ENCODE measurements at regions not wholly inside any gene's neighbourhood (a gene's known extent, or its start where the extent isn't known, plus 50 kb on each side); places are given as distances from the start of the nearest gene placed in this dataset.

DNA sequence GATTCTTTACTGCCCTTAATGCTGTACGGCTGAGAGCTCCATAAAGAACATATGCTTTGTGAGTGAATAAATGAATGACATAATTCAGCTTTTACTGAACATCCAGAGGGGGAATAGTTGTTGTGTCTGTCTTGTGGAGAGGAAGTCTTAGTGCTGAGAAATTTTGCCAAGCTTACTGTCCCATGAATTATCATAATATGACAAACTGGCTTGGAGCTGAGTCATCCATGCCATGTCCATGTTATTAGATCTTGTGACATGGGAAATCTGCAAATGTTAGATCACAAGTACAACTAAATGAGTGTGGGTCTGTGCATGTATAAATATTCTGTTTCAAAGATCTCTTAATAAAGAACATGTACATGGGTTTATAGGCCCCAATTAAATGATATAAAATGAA is 350.4 kb downstream of the BMP4 start:
- no peak for ATAC-seq

- no peak for ATAC-seq
Measured at GRCh38 chr14:53605562-53605961, 351.1 kb downstream of the BMP4 start.

- no peak for ATAC-seq
Measured at GRCh38 chr14:53603994-53604393, 352.6 kb downstream of the BMP4 start.

DNA sequence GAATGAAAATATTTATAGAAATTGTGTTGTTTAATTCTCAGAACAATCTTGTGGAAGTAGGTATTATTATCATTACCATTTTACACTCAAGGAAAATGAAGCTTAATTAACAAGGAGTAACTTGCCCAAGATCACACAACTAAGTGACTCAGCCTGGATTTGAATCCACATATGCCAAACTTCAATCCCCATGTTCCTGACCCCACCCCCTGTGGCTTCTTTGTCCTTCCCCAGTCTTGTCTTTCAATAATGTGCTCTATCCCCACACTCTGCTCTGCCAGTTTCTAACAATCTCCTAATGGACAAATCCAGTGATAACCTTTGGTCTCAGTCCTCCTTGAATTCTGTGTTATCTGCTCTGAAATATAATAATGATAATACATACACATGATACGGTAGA is 355.2 kb downstream of the BMP4 start:
- ATAC-seq = peak; percentile 57

DNA sequence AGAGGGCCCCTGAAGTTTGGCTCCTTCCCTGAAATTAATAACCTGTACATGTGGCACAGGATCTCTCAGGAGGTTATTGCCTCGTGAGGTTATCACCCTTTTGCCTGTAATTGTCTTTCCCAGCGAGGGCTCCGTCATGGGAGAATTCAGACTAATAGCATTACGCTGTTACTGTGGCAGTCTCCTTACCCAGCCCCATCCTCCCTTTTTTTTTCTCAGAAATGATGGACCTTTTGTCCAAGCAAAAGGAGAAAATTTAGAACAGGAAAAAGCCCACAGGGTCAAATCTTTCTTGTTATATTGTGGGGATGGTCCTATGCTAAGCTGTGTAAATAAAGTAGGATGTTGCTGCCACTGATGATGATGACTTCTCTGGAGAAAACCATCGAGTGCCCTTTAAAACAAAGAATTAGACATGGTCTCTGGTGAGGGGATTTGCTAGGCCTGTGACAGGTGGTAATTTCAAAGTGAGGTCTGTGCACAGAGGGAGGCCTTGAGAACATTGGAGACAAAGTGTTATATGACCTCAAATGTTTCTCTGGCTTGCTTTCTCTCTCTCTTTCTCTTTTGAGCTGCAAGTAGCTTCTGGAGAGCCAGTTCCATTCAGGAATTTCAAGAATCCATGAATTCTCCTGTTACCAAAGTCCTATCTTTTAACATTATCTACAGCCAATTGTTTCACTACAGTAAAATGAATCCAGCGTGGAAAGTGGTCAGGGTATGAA is 357.2 kb downstream of the BMP4 start:
- ATAC-seq = no peak

DNA sequence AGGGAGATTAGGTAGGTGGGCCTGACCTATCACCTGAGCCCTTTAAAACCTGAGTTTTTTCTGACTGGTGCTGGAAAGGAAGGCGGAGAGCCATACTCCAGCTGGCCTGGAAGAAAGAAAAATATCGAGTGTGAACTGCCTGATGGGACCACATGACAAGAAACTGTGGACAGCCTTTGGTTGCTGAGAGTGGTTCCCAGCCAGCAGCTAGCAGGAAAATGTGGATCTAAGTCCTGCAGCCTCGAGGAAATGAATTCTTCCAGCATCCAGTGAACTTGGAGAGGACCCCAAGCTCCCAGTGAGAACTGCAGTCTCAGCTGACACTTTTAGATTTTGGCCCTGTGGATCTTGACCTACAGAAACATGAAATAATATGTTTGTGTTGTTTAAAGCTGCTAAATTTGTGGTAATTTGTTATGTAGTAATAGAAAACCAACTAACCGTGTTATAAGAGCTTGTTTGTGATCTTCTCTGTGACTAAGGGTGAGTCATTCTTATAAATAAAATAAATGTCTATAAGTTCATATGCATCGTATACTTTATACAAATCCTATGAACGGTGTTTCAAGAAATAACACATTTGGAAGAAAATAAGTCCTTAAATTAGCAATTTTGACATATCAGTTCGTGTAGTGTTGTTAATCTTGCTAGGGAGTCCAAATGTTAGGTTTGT is 359.6 kb downstream of the BMP4 start:
- peak; percentile 55 for ATAC-seq

- ATAC-seq = no peak
Measured at GRCh38 chr14:53591816-53592215, 364.8 kb downstream of the BMP4 start.

GRCh38 chr14:53581504-53581903 is 375.1 kb downstream of the BMP4 start:
- no peak for ATAC-seq

DNA sequence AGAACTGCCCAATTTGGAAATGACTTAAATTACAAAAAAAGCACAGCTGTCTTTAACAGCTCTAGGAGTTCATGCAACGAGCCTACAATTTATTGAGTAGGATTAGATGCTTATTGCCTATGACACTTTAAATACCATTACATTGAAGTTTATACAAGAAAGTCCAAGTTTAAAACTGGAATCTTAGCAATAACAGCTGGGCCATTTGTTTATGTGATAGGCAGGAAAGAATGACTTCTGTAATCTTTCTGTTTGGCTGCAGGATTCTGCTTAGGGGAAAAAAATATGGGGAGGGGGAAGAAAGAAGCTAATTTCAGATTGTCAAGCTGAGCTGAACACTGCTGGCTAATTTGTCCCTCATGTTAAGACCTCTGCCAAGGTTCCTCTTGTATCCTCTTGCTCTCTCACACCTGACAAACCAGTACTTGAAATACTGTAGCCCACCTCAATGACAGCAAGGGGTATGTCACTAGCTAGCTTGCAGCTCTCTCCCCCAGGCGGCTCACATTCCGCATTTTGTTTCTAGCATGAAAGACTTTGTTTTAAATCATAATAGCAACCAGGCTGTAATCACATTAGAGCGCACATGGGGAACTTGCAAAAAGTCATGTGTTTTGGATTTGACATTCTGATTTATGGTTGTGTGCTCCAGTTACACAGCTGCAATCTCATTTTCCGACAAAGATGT is 384.8 kb downstream of the BMP4 start:
- ATAC-seq = no peak

DNA sequence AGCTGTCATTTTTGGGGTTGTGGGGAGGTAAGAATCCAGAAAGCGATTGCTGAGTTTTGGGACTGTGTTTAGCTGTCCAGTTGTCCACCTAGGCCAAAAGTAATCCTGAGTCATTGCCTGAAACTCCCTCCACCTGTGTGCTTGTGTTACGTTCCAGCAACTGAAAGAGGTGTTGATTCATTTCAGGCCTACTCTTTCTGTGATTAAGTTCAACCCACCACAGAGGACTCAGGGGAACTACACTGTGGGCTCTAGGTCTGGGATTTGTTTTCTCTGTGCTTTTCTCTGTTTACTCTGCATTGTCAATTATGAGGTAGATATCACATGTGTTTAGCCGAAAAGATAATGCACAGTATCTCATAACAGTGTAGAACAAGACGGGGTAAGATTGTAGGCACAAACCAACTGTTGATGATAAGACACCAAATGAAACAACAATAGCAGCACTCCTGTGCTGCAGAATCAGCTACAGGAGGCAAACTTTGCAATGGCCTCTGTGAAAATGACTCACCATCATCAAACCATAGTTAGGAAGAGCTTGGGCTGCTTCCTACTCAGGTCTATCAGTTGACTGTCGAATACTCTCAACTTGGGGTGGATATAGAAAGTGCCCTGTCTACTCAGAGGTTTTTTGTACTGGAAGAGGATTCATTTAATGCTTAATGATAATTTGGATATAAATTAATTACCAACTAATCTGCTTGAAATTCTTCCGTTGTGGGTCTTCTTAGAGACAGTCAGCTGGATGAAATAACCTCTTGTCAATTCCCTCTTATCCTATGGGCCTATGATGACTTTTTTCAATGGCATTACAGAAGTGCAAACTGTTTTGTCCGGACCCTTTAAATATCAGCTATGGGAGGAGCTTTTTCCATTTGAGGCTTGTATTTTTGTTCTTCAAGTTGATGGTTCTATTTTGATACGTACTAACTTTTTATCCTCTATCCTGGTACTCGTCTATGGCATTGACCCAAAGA is 385.9 kb downstream of the BMP4 start:
- no peak for ATAC-seq

GRCh38 chr14:53569446-53569845 is 387.2 kb downstream of the BMP4 start:
- ATAC-seq = no peak

GRCh38 chr14:53567236-53567780 is 389.3 kb downstream of the BMP4 start:
- peak; percentile 42 for ATAC-seq

DNA sequence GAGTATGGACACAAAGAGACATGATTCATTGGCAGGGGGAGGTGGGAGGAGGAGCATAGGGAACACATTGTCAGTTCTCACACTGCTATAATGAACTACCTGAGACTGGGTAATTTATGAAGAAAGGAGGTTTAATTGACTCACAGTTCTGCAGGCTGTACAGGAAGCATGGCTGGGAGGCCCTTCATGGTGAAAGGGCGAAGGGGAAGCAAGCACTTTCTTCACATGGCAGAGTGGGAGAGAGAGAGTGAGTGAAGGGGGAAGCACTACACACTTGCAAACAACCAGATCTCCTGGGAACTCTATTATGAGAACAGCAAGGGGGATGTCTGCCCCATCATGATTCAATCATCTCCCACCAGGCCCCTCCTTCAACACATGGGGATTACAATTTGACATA is 391.8 kb downstream of the BMP4 start:
- ATAC-seq = no peak

- ATAC-seq = no peak
Measured at GRCh38 chr14:53563628-53564027, 393.0 kb downstream of the BMP4 start.

- ATAC-seq = no peak
Measured at GRCh38 chr14:53553221-53553620, 400.1 kb upstream of the DDHD1 start.

DNA sequence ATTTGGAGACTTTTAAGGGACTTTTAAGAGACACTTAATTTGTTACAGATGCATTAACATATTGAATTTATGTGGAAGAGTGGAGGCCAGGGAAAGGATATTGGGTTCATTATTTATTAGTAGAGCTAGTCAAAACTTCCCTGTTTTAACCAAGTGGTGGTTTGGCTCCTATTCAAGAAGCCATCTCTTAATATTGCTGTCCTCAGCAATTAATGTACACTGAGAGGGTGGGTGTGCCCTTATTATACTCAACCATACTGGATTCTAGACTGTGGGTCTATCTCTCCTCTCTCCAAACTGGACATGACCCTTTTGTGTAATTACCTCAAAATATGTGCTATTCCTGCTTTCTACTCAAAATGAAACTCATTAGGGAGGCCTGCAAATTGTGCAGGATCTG is 398.7 kb upstream of the DDHD1 start:
- ATAC-seq = no peak

- no peak for ATAC-seq
Measured at GRCh38 chr14:53550776-53551175, 397.7 kb upstream of the DDHD1 start.

- ATAC-seq = no peak
Measured at GRCh38 chr14:53549956-53550355, 396.8 kb upstream of the DDHD1 start.

DNA sequence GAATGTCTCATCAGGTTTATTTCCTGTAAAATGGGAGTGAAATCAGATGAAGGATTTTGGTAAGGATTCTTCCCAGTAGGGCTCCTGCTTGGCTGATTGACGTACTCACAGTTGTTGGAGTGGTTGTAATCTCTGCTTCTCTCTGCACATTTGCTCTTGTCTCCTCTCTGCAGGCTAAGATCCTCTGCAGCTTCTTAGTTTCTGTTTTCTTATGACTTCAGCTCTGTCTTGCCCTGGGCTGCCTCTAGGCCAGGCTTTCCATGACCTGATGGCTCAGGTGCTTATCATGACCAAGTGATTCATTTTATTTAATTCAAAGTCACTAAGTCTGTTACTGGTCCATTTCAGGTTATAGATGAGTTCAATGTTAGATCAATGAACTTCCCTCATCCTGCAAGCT is 394.5 kb upstream of the DDHD1 start:
- no peak for ATAC-seq

DNA sequence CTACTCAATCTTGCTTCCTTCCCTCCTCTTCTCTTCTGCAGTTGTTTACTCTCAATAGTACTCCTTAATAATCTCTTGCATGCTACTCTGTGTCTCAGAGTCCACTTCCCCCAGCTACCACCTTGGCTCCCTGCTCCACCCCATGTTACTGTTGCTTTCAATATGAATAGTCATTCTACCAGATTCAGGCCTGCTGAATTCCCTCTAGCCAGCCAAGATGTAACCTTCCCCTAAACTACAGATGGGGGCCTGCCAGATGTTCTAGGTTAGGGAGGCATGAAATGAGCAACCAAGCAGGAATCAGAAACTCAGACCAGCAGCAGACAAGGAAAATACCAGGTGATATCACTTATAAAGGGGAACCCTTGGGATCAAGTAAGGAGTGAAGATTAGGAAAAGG is 392.1 kb upstream of the DDHD1 start:
- no peak for ATAC-seq

DNA sequence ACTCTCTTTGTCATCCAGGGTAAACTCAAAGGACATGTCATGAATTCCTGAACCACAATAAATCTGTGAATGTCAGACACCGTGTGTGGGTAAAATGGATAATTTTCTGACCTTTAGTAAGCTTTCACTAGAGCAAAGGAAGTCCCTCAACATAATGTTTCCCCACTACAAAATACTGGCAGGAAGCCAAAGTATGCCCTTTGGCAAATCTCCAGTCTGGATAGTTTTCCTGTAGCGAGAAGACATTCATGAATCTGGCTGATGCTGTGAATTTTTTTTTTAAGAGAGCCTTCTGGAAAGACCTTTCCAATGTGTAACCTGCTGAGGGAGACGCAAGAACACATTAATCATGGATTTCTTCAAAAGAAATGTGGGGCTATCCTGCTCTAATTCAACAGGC is 389.6 kb upstream of the DDHD1 start:
- no peak for ATAC-seq

GRCh38 chr14:53541411-53541810 is 388.3 kb upstream of the DDHD1 start:
- ATAC-seq = no peak
